ENCODE measurements at regions not wholly inside any gene's neighbourhood (a gene's known extent, or its start where the extent isn't known, plus 50 kb on each side); places are given as distances from the start of the nearest gene placed in this dataset.

GRCh38 chr3:20666091-20666490 is 480.1 kb upstream of the SGO1 start:
- H4K20me1 ChIP-seq (ENCODE audit: control insufficient read depth, insufficient read depth, insufficient read length), result no peaks in the 10 kb centered on the region
- H2AK5ac ChIP-seq (ENCODE audit: insufficient read length, low read length), result no peak overlapping the region
- H3K4me1 ChIP-seq (ENCODE audit: insufficient read depth, low read length), result no peaks in the 10 kb centered on the region
- H4K5ac ChIP-seq (ENCODE audit: insufficient read length, low read depth, low read length), result no peak overlapping the region
- no peaks in the 10 kb centered on the region for H3K9me3 ChIP-seq (ENCODE audit: control insufficient read depth, low read depth, low read length)
- H2BK15ac ChIP-seq (ENCODE audit: low read depth, low read length), result no peak overlapping the region
- H3K27me3 Mint-ChIP-seq (ENCODE audit: low read depth), result no peaks in the 10 kb centered on the region
- no peak overlapping the region for H2BK120ac ChIP-seq (ENCODE audit: low read depth, low read length, poor library complexity, severe bottlenecking)
- no CpG with 5 or more reads among the region's 2 CpGs for WGBS (ENCODE audit: extremely low coverage, insufficient read length, low lambda C conversion rate)
- H3K79me2 ChIP-seq (ENCODE audit: insufficient read depth, low read length), result no peaks in the 10 kb centered on the region
- no peak overlapping the region for H3K9ac ChIP-seq (ENCODE audit: extremely low read depth, insufficient read length, low read length)
- TF ChIP-seq CTCF (conservative IDR thresholded peaks at IDR 0.05), result no peak
- no peak overlapping the region for H3K56ac ChIP-seq (ENCODE audit: insufficient read length, low read depth, low read length)
- no peak overlapping the region for H4K91ac ChIP-seq (ENCODE audit: insufficient read length, low read depth, low read length)
- no peak overlapping the region for H2BK20ac ChIP-seq (ENCODE audit: low read depth, low read length, poor library complexity, severe bottlenecking)
- H3K4me2 ChIP-seq (ENCODE audit: insufficient read depth, insufficient read length, low read length), result no peak overlapping the region
- no peak for DNase-seq
- no peak overlapping the region for H2BK5ac ChIP-seq (ENCODE audit: insufficient read length, low read length)
- H3T11ph ChIP-seq (ENCODE audit: low read length), result no peak overlapping the region
- no peak overlapping the region for H3K4me3 Mint-ChIP-seq
- H3K27ac Mint-ChIP-seq, result no peak overlapping the region; a peak in 1 of 7 replicates
- H3K23me2 ChIP-seq (ENCODE audit: insufficient read length, low read depth, low read length, poor library complexity, severe bottlenecking), result no peaks in the 10 kb centered on the region
- no peak overlapping the region for H3K27ac ChIP-seq (ENCODE audit: insufficient read length, low read depth, low read length)
- H2AFZ ChIP-seq (ENCODE audit: low read length), result no peak overlapping the region
- H3K4ac ChIP-seq (ENCODE audit: low read depth, low read length), result no peak overlapping the region
- H4K8ac ChIP-seq (replicated peaks; ENCODE audit: insufficient read length, low read depth, low read length), result no peak overlapping the region
- no peaks in the 10 kb centered on the region for H3K4me1 Mint-ChIP-seq
- no peak overlapping the region for H3K23ac ChIP-seq (ENCODE audit: insufficient read length, low read depth, low read length)
- no peak overlapping the region for H3K18ac ChIP-seq (ENCODE audit: insufficient read length, low read depth, low read length)
- no peak overlapping the region for H2BK12ac ChIP-seq (ENCODE audit: insufficient read length, low read depth, low read length)
- H3K9me3 Mint-ChIP-seq, result no peaks in the 10 kb centered on the region
- H3K27me3 ChIP-seq (ENCODE audit: insufficient read depth, low read length), result no peaks in the 10 kb centered on the region
- H3K36me3 Mint-ChIP-seq (ENCODE audit: insufficient read depth in 1 of 3, low read depth in 3 of 3), result no peaks in the 10 kb centered on the region
- no peaks in the 10 kb centered on the region for H3K79me1 ChIP-seq (ENCODE audit: insufficient read depth, low read depth, low read length, poor library complexity, severe bottlenecking)
- H3K14ac ChIP-seq (ENCODE audit: insufficient read depth, low read length), result no peak overlapping the region

Measured in H9 (cell line).